Mesodermal cell (in vitro differentiated cells): ENCODE measurements at regions not wholly inside any gene's neighbourhood (a gene's known extent, or its start where the extent isn't known, plus 50 kb on each side); places are given as distances from the start of the nearest gene placed in this dataset.

Source experiments
- H3K27ac ChIP-seq: 2 replicates; pipeline ENCODE4 v1.7.0; 2013; ENCODE audit warnings: mild to moderate bottlenecking, low read depth, low read length, moderate library complexity; ENCODE audit not compliant: severe bottlenecking
- H3K36me3 ChIP-seq: 2 replicates; pipeline ENCODE4 v1.7.1; 2013; ENCODE audit warnings: mild to moderate bottlenecking, low read length, moderate library complexity; ENCODE audit not compliant: control insufficient read depth, insufficient read depth
- H3K4me1 ChIP-seq: one replicate; pipeline ENCODE4 v1.7.1; 2013; ENCODE audit warnings: mild to moderate bottlenecking, low read length; ENCODE audit not compliant: insufficient read depth, control insufficient read depth, poor library complexity, severe bottlenecking
- H3K4me3 ChIP-seq: 2 replicates; pipeline ENCODE4 v1.7.0; 2013; ENCODE audit warnings: low read length, control low read depth, mild to moderate bottlenecking; ENCODE audit not compliant: insufficient read depth, poor library complexity, severe bottlenecking; ENCODE audit errors: extremely low read depth
- H3K9me3 ChIP-seq: 2 replicates; pipeline ENCODE4 v1.7.1; 2013; ENCODE audit warnings: mild to moderate bottlenecking, low read length, moderate library complexity; ENCODE audit not compliant: control insufficient read depth
- WGBS, 2 experiments: methylation state at CpG; one replicate each; pipeline ENCODE4 v1.1.5; 2013; ENCODE audit warnings: missing lambda C conversion rate in 2 of 2; ENCODE audit not compliant: insufficient coverage in 2 of 2; 5-methylcytosine and 5-hydroxymethylcytosine counted together

GRCh38 chr3:176310641-176311040 lies 886.6 kb downstream of the TBL1XR1 start:
- Histone ChIP-seq H3K9me3 (no peaks in the 10 kb centered on the region), H3K27ac (no peak overlapping the region), H3K4me3 (no peak overlapping the region), H3K4me1 (no peaks in the 10 kb centered on the region), H3K36me3 (no peaks in the 10 kb centered on the region)
- 80 to 83% methylated on average over 1 of the region's 4 CpGs for WGBS, 2 experiments

DNA sequence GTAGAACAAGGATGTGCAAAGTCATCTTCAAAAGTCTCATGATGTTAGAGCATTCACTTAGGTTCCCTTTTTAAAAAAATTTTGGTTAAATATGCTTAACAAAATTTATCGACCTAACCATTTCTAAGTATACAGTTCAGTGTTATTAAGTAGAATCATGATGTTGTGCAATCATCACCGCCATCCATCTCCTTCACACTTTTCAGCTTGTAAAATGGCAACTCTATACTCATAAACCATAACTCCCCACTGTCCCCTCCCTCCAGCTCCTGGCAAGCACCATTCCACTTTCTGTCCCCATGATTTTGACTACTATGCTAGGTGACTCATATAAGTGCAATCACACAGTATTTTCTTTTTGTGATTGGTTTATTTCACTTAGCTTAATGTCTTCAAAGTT lies 895.0 kb downstream of the TBL1XR1 start:
- WGBS, 2 experiments = no CpG with 5 or more reads among the region's 2 CpGs
- no peak overlapping the region for H3K27ac ChIP-seq
- no peak overlapping the region for H3K4me3 ChIP-seq
- H3K9me3 ChIP-seq = no peaks in the 10 kb centered on the region
- H3K4me1 ChIP-seq = no peaks in the 10 kb centered on the region
- H3K36me3 ChIP-seq = no peaks in the 10 kb centered on the region

- Histone ChIP-seq H3K4me3 (no peak overlapping the region), H3K9me3 (no peaks in the 10 kb centered on the region), H3K27ac (no peak overlapping the region), H3K4me1 (no peaks in the 10 kb centered on the region), H3K36me3 (no peaks in the 10 kb centered on the region)
- 71% methylated on average over 1 of the region's 1 CpG; no CpG with 5 or more reads in 1 of the 2 experiments for WGBS, 2 experiments
Observed at GRCh38 chr3:176296066-176296597, 901.1 kb downstream of the TBL1XR1 start.

- WGBS, 2 experiments = 90% methylated on average over 2 of the region's 2 CpGs; no CpG with 5 or more reads in 1 of the 2 experiments
- Histone ChIP-seq H3K9me3 (no peaks in the 10 kb centered on the region), H3K27ac (no peak overlapping the region), H3K4me1 (no peaks in the 10 kb centered on the region), H3K4me3 (no peak overlapping the region), H3K36me3 (no peaks in the 10 kb centered on the region)
Observed at GRCh38 chr3:176293276-176293675, 904.0 kb downstream of the TBL1XR1 start.

DNA sequence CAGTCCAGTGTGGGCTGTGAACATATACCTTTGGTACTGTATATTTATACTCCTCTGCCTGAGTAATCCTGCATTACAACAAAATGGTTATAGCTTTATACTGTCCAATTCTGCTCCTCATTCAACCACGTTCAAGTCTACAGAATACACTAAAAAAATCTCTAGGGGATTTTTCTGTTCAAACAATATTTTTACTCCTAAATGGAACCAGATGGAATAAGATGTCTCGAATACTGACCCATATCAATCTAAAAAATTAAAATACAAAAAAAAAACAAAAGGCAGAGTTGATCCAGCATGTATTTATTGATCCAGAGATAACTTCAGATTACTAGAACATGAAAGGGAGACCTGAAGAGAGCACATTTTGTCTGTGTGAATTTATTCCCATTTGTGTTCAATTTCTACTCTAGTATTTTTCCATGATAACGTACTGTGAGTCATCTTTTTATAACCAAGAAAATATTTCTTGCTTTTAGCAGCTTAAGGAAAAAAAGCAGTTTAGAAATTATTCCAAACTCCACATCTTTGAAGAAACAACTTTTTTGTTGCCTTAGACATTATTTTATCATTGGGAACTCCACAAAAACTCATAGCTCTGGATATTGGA lies 910.7 kb downstream of the TBL1XR1 start:
- Histone ChIP-seq H3K4me3 (no peak overlapping the region), H3K27ac (no peak overlapping the region), H3K36me3 (no peaks in the 10 kb centered on the region), H3K4me1 (no peaks in the 10 kb centered on the region), H3K9me3 (no peaks in the 10 kb centered on the region)
- no CpG with 5 or more reads among the region's 3 CpGs for WGBS, 2 experiments

GRCh38 chr3:176275538-176275937 lies 921.7 kb downstream of the TBL1XR1 start:
- Histone ChIP-seq H3K27ac (no peak overlapping the region), H3K4me3 (no peak overlapping the region), H3K9me3 (no peaks in the 10 kb centered on the region), H3K4me1 (no peaks in the 10 kb centered on the region), H3K36me3 (no peaks in the 10 kb centered on the region)
- WGBS, 2 experiments = no CpG with 5 or more reads among the region's 3 CpGs

GRCh38 chr3:176275113-176275512 lies 922.2 kb downstream of the TBL1XR1 start:
- H3K4me3 ChIP-seq = no peak overlapping the region
- 73 to 90% methylated on average over 1 of the region's 2 CpGs for WGBS, 2 experiments
- H3K9me3 ChIP-seq = no peaks in the 10 kb centered on the region
- H3K27ac ChIP-seq = no peak overlapping the region
- H3K4me1 ChIP-seq = no peaks in the 10 kb centered on the region
- H3K36me3 ChIP-seq = no peaks in the 10 kb centered on the region

DNA sequence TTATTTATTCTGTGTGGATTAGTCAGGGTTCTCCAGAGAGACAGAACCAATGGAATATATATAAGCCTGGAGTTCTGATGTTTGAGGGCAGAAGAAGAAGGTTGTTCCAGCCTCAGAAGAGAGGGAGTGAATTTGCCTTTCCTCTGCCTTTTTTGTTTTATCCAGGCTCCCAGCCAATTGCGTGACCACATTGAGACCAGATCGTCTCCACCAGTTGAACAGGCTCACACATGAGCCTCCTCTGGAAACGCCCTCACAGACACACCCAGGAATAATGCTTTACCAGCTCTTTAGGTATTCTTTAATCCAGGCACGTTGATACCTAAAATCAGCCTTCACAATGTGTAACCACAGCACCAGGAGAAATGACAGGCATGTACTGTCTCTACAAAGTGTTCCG lies 923.1 kb downstream of the TBL1XR1 start:
- no peaks in the 10 kb centered on the region for H3K9me3 ChIP-seq
- WGBS, 2 experiments = 81 to 91% methylated on average over 5 of the region's 5 CpGs
- H3K27ac ChIP-seq = no peak overlapping the region
- H3K36me3 ChIP-seq = no peaks in the 10 kb centered on the region
- no peak overlapping the region for H3K4me3 ChIP-seq
- no peaks in the 10 kb centered on the region for H3K4me1 ChIP-seq

GRCh38 chr3:176262071-176262470 lies 935.2 kb downstream of the TBL1XR1 start:
- Histone ChIP-seq H3K27ac (no peak overlapping the region), H3K4me3 (no peak overlapping the region), H3K4me1 (no peaks in the 10 kb centered on the region), H3K36me3 (no peaks in the 10 kb centered on the region), H3K9me3 (no peaks in the 10 kb centered on the region)
- 91 to 98% methylated on average over 4 to 7 of the region's 8 CpGs for WGBS, 2 experiments

GRCh38 chr3:176247191-176247590 lies 950.1 kb downstream of the TBL1XR1 start:
- no peaks in the 10 kb centered on the region for H3K36me3 ChIP-seq
- no peak overlapping the region for H3K4me3 ChIP-seq
- no peak overlapping the region for H3K27ac ChIP-seq
- WGBS, 2 experiments = 89% methylated on average over 2 of the region's 3 CpGs; no CpG with 5 or more reads in 1 of the 2 experiments
- H3K4me1 ChIP-seq = no peaks in the 10 kb centered on the region
- H3K9me3 ChIP-seq = no peaks in the 10 kb centered on the region

DNA sequence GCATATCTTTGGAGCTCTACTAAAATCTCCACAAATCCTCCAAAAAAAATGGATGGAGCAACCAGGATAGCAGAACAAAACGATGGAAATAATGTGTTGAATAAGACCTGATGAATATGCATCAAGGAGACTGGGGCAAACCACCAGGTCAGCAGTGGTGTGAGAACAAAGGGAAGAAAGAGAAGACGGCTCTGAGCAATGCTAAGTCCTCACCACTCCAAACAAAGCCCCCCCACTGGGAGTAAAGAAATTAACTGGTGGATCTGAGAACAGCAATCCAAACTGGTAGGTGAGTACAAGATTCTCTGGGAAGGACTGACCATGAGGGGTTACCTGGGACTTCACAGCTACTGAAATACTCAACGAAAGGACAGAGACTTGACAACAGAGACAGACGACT lies 977.3 kb downstream of the TBL1XR1 start:
- Histone ChIP-seq H3K4me3 (no peak overlapping the region), H3K9me3 (no peaks in the 10 kb centered on the region), H3K27ac (no peak overlapping the region), H3K4me1 (no peaks in the 10 kb centered on the region), H3K36me3 (no peaks in the 10 kb centered on the region)
- 73 to 80% methylated on average over 1 to 3 of the region's 4 CpGs for WGBS, 2 experiments
